ENCODE measurements at regions not wholly inside any gene's neighbourhood (a gene's known extent, or its start where the extent isn't known, plus 50 kb on each side); places are given as distances from the start of the nearest gene placed in this dataset.

GRCh38 chr6:153980171-153980570 lies 58.9 kb upstream of the OPRM1 start:
- TF ChIP-seq CTCF (IDR thresholded peaks at IDR 0.05) (no peak), POLR2A (IDR thresholded peaks at IDR 0.05) (no peak)

All from right lobe of liver (tissue), 4 donors.